HEK293 (cell line): ENCODE measurements at regions not wholly inside any gene's neighbourhood (a gene's known extent, or its start where the extent isn't known, plus 50 kb on each side); places are given as distances from the start of the nearest gene placed in this dataset.

Experiments
- IKZF3 ChIP-seq: fragments of 450-650 bp; IDR thresholded peaks from 2 replicates; pipeline ENCODE4 v1.5.0; 2018; ENCODE audit warnings: missing biosample characterization, mild to moderate bottlenecking, missing genetic modification characterization, moderate library complexity
- ZFP3 ChIP-seq: fragments of 450-650 bp; formaldehyde crosslinking; IDR thresholded peaks from 2 replicates; pipeline ENCODE4 v1.5.1; 2016; ENCODE audit warnings: low read depth, missing biosample characterization, missing genetic modification characterization
- ZNF140 ChIP-seq: fragments of 450-650 bp; formaldehyde crosslinking; IDR thresholded peaks from 2 replicates; pipeline ENCODE4 v1.5.1; 2016; ENCODE audit warnings: missing biosample characterization, missing genetic modification characterization
- ZNF248 ChIP-seq: fragments of 450-650 bp; formaldehyde crosslinking; IDR thresholded peaks from 2 replicates; pipeline ENCODE4 v1.5.1; 2017; ENCODE audit warnings: missing biosample characterization, missing genetic modification characterization
- ZNF311 ChIP-seq: fragments of 450-650 bp; formaldehyde crosslinking; IDR thresholded peaks from 2 replicates; pipeline ENCODE4 v1.5.1; 2017; ENCODE audit warnings: missing biosample characterization, missing genetic modification characterization, borderline replicate concordance
- ZNF335 ChIP-seq: fragments of 450-650 bp; formaldehyde crosslinking; conservative IDR thresholded peaks from 2 replicates; pipeline ENCODE4 v1.5.1; 2016; ENCODE audit warnings: missing biosample characterization, missing genetic modification characterization
- ZNF510 ChIP-seq: fragments of 450-650 bp; formaldehyde crosslinking; IDR thresholded peaks from 2 replicates; pipeline ENCODE4 v1.5.1; 2018; ENCODE audit warnings: mild to moderate bottlenecking, missing genetic modification characterization, missing biosample characterization; ENCODE audit not compliant: insufficient replicate concordance
- ZNF561 ChIP-seq: fragments of 450-650 bp; IDR thresholded peaks from 2 replicates; pipeline ENCODE4 v1.5.1; 2018; ENCODE audit warnings: missing biosample characterization, missing genetic modification characterization, borderline replicate concordance
- TF ChIP-seq, protein P1 (sequence below): fragments of 450-650 bp; formaldehyde crosslinking; IDR thresholded peaks from 2 replicates; pipeline ENCODE4 v1.5.1; 2016; ENCODE audit warnings: missing biosample characterization, missing genetic modification characterization
- TF ChIP-seq, protein P2 (sequence below): fragments of 450-650 bp; formaldehyde crosslinking; conservative IDR thresholded peaks from 2 replicates; pipeline ENCODE4 v1.5.1; 2016; ENCODE audit warnings: low read depth, missing biosample characterization, missing genetic modification characterization
- TF ChIP-seq, protein P3 (sequence below): fragments of 450-650 bp; formaldehyde crosslinking; optimal IDR thresholded peaks from 2 replicates; pipeline ENCODE3; 2016; ENCODE audit warnings: missing biosample characterization, mild to moderate bottlenecking, missing genetic modification characterization
- TF ChIP-seq, protein P4 (sequence below): fragments of 450-650 bp; formaldehyde crosslinking; IDR thresholded peaks from 2 replicates; pipeline ENCODE4 v1.5.1; 2016; ENCODE audit warnings: missing biosample characterization, missing genetic modification characterization

DNA sequence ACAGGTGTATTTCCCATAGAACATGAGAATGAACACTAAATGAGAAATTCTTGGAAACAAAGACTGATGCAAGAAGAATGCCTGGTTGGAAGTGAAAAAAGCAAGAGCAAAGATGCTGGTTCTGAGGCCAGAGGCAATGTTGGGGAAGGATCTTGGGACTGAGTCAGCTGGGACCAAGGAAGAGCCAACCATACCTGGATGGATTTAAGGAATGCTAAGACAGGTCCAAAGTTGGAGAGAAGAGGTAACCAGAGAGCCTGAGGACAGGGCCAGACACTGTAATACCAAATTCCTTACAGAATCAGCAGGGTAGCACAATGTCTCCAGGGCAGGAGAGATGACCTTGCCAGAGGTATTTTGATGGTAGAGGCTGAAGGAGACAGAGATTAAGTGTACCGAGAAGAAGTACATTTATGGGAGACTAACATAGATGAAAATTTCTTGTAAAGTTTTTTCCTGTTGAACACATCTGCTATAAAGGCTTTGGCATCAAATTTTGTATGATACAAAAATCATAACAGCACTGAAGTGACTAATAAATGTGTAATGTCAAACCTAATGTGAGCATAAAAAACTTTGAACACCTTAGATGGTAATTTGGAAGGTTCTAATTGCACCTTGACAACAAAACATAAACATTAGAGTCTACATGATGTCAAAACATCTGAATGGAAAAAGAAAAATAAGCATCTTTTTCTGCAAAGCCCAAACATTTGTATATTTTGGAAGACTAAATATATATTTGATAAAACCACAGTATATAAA is 221.7 kb upstream of the MARCKS start:
- no peak for TF ChIP-seq ZNF561 (tag by site-specific recombination)
- TF ChIP-seq, protein P1, sequence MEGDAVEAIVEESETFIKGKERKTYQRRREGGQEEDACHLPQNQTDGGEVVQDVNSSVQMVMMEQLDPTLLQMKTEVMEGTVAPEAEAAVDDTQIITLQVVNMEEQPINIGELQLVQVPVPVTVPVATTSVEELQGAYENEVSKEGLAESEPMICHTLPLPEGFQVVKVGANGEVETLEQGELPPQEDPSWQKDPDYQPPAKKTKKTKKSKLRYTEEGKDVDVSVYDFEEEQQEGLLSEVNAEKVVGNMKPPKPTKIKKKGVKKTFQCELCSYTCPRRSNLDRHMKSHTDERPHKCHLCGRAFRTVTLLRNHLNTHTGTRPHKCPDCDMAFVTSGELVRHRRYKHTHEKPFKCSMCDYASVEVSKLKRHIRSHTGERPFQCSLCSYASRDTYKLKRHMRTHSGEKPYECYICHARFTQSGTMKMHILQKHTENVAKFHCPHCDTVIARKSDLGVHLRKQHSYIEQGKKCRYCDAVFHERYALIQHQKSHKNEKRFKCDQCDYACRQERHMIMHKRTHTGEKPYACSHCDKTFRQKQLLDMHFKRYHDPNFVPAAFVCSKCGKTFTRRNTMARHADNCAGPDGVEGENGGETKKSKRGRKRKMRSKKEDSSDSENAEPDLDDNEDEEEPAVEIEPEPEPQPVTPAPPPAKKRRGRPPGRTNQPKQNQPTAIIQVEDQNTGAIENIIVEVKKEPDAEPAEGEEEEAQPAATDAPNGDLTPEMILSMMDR (tag by site-specific recombination): no peak
- TF ChIP-seq ZNF311: no peak
- TF ChIP-seq ZNF510 (tag by site-specific recombination): no peak
- TF ChIP-seq, protein P2, sequence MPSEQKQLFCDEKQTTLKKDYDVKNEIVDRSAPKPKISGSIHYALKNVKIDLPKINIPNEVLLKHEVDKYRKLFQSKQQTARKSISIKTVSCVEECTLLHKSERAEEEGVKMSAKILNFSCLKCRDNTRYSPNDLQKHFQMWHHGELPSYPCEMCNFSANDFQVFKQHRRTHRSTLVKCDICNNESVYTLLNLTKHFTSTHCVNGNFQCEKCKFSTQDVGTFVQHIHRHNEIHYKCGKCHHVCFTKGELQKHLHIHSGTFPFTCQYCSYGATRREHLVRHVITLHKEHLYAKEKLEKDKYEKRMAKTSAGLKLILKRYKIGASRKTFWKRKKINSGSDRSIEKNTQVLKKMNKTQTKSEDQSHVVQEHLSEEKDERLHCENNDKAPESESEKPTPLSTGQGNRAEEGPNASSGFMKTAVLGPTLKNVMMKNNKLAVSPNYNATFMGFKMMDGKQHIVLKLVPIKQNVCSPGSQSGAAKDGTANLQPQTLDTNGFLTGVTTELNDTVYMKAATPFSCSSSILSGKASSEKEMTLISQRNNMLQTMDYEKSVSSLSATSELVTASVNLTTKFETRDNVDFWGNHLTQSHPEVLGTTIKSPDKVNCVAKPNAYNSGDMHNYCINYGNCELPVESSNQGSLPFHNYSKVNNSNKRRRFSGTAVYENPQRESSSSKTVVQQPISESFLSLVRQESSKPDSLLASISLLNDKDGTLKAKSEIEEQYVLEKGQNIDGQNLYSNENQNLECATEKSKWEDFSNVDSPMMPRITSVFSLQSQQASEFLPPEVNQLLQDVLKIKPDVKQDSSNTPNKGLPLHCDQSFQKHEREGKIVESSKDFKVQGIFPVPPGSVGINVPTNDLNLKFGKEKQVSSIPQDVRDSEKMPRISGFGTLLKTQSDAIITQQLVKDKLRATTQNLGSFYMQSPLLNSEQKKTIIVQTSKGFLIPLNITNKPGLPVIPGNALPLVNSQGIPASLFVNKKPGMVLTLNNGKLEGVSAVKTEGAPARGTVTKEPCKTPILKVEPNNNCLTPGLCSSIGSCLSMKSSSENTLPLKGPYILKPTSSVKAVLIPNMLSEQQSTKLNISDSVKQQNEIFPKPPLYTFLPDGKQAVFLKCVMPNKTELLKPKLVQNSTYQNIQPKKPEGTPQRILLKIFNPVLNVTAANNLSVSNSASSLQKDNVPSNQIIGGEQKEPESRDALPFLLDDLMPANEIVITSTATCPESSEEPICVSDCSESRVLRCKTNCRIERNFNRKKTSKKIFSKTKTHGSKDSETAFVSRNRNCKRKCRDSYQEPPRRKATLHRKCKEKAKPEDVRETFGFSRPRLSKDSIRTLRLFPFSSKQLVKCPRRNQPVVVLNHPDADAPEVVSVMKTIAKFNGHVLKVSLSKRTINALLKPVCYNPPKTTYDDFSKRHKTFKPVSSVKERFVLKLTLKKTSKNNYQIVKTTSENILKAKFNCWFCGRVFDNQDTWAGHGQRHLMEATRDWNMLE (tag by site-specific recombination): no peak
- TF ChIP-seq IKZF3 (tag by site-specific recombination): no peak
- TF ChIP-seq ZNF335: no peak
- TF ChIP-seq, protein P3, sequence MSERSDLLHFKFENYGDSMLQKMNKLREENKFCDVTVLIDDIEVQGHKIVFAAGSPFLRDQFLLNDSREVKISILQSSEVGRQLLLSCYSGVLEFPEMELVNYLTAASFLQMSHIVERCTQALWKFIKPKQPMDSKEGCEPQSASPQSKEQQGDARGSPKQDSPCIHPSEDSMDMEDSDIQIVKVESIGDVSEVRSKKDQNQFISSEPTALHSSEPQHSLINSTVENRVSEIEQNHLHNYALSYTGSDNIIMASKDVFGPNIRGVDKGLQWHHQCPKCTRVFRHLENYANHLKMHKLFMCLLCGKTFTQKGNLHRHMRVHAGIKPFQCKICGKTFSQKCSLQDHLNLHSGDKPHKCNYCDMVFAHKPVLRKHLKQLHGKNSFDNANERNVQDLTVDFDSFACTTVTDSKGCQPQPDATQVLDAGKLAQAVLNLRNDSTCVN (tag by site-specific recombination): no peak
- TF ChIP-seq, protein P4, sequence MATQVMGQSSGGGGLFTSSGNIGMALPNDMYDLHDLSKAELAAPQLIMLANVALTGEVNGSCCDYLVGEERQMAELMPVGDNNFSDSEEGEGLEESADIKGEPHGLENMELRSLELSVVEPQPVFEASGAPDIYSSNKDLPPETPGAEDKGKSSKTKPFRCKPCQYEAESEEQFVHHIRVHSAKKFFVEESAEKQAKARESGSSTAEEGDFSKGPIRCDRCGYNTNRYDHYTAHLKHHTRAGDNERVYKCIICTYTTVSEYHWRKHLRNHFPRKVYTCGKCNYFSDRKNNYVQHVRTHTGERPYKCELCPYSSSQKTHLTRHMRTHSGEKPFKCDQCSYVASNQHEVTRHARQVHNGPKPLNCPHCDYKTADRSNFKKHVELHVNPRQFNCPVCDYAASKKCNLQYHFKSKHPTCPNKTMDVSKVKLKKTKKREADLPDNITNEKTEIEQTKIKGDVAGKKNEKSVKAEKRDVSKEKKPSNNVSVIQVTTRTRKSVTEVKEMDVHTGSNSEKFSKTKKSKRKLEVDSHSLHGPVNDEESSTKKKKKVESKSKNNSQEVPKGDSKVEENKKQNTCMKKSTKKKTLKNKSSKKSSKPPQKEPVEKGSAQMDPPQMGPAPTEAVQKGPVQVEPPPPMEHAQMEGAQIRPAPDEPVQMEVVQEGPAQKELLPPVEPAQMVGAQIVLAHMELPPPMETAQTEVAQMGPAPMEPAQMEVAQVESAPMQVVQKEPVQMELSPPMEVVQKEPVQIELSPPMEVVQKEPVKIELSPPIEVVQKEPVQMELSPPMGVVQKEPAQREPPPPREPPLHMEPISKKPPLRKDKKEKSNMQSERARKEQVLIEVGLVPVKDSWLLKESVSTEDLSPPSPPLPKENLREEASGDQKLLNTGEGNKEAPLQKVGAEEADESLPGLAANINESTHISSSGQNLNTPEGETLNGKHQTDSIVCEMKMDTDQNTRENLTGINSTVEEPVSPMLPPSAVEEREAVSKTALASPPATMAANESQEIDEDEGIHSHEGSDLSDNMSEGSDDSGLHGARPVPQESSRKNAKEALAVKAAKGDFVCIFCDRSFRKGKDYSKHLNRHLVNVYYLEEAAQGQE: no peak
- TF ChIP-seq ZFP3 (tag by site-specific recombination): no peak
- TF ChIP-seq ZNF248 (tag by site-specific recombination): no peak
- TF ChIP-seq ZNF140 (tag by site-specific recombination): no peak
